ENCODE measurements at regions not wholly inside any gene's neighbourhood (a gene's known extent, or its start where the extent isn't known, plus 50 kb on each side); places are given as distances from the start of the nearest gene placed in this dataset.

DNA sequence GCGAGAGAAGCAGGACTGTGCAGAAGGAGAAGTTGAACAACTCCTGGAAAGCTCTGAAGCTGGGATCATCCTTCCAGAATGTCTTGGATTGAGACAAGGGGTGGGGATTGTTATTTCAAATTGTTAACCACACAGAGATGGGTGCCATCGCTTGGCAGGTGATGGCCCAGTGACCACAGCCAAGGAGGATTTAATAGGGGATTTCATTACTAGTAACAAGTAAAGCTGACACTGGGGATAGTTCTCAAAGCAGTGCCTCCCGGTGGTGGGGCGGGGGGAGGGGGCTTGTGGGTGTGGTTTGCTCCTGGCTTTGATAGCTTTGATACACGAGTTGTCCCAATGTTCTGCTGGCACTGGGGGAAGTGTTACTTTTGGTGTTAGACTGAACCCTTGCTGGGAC lies 59.2 kb downstream of the ZNF503 start:
- Histone ChIP-seq H3K4me1 (replicated peaks; ENCODE audit: insufficient read depth) (no peaks in the 10 kb centered on the region), H2AFZ (no peak overlapping the region), H3K27me3 (ENCODE audit: insufficient read depth, low read depth) (no peaks in the 10 kb centered on the region), H3K9me2 (ENCODE audit: insufficient read depth) (no peaks in the 10 kb centered on the region), H4K20me1 (ENCODE audit: insufficient read depth) (no peaks in the 10 kb centered on the region), H3K79me2 (ENCODE audit: low read depth) (no peaks in the 10 kb centered on the region), H3K9me3 (ENCODE audit: insufficient read depth, low read depth) (peaks cover 3% of the 10 kb centered on the region; the same call in 1 of the 2 replicates), H3F3A (ENCODE audit: insufficient read depth, low read depth) (peaks cover 4% of the 10 kb centered on the region; the same call in 1 of the 2 replicates), H3K4me2 (no peak overlapping the region), H3K36me3 (ENCODE audit: low read depth) (no peaks in the 10 kb centered on the region), H3K4me3 (no peak overlapping the region), H3K27ac (no peak overlapping the region)
- no peak for DNase-seq
- ChIA-PET CTCF (no interaction called here), POLR2A (ENCODE audit: unreplicated experiment) (no interaction called here)
- TF ChIP-seq EZH2 (IDR thresholded peaks at IDR 0.05; ENCODE audit: low read depth) (no peak), CTCF (conservative IDR thresholded peaks at IDR 0.05) (no peak)
- no TSS peak for BruUV-seq (replicated peaks)
- intact Hi-C loops (cut with micrococcal nuclease; ENCODE audit: unreplicated experiment) = no loop called here

GRCh38 chr10:75335983-75336382 lies 65.6 kb downstream of the ZNF503 start:
- no peak for DNase-seq
- Histone ChIP-seq H3K79me2 (ENCODE audit: low read depth) (no peaks in the 10 kb centered on the region), H3K4me3 (no peak overlapping the region), H3K4me1 (replicated peaks; ENCODE audit: insufficient read depth) (no peaks in the 10 kb centered on the region), H3K4me2 (no peak overlapping the region), H3F3A (ENCODE audit: insufficient read depth, low read depth) (no peaks in the 10 kb centered on the region; the same call in 1 of the 2 replicates), H3K9me2 (ENCODE audit: insufficient read depth) (no peaks in the 10 kb centered on the region), H2AFZ (no peak overlapping the region), H4K20me1 (ENCODE audit: insufficient read depth) (no peaks in the 10 kb centered on the region), H3K9me3 (ENCODE audit: insufficient read depth, low read depth) (0 out of 2 replicates have a peak, but pooled peaks cover 2% of the 10 kb centered on the region), H3K36me3 (ENCODE audit: low read depth) (no peaks in the 10 kb centered on the region), H3K27me3 (ENCODE audit: insufficient read depth, low read depth) (no peaks in the 10 kb centered on the region), H3K27ac (no peak overlapping the region)
- no TSS peak for BruUV-seq (replicated peaks)
- TF ChIP-seq EZH2 (IDR thresholded peaks at IDR 0.05; ENCODE audit: low read depth) (no peak), CTCF (conservative IDR thresholded peaks at IDR 0.05) (no peak)
- POLR2A ChIA-PET (ENCODE audit: unreplicated experiment) = interaction anchor here (0.7 kb wide), 1 partner anchor 66 kb away, joined by 3 read pairs; no protein-coding TSS in a partner anchor
- CTCF ChIA-PET = no interaction called here
- intact Hi-C loops (cut with micrococcal nuclease; ENCODE audit: unreplicated experiment) = no loop called here

GRCh38 chr10:75335191-75335590 lies 66.4 kb downstream of the ZNF503 start:
- Histone ChIP-seq H3K4me3 (no peak overlapping the region), H3K27me3 (ENCODE audit: insufficient read depth, low read depth) (no peaks in the 10 kb centered on the region), H2AFZ (no peak overlapping the region), H3K27ac (no peak overlapping the region), H3K79me2 (ENCODE audit: low read depth) (no peaks in the 10 kb centered on the region), H4K20me1 (ENCODE audit: insufficient read depth) (no peaks in the 10 kb centered on the region), H3F3A (ENCODE audit: insufficient read depth, low read depth) (no peaks in the 10 kb centered on the region; the same call in 1 of the 2 replicates), H3K9me3 (ENCODE audit: insufficient read depth, low read depth) (0 out of 2 replicates have a peak, but pooled peaks cover 2% of the 10 kb centered on the region), H3K4me1 (replicated peaks; ENCODE audit: insufficient read depth) (no peaks in the 10 kb centered on the region), H3K9me2 (ENCODE audit: insufficient read depth) (no peaks in the 10 kb centered on the region), H3K4me2 (no peak overlapping the region), H3K36me3 (ENCODE audit: low read depth) (no peaks in the 10 kb centered on the region)
- no peak for DNase-seq
- no TSS peak for BruUV-seq (replicated peaks)
- POLR2A ChIA-PET (ENCODE audit: unreplicated experiment) = no interaction called here
- CTCF ChIA-PET = no interaction called here
- no peak for TF ChIP-seq EZH2 (IDR thresholded peaks at IDR 0.05; ENCODE audit: low read depth)
- TF ChIP-seq CTCF (conservative IDR thresholded peaks at IDR 0.05) = no peak
- intact Hi-C loops (cut with micrococcal nuclease; ENCODE audit: unreplicated experiment) = no loop called here
